Mesodermal cell (in vitro differentiated cells): ENCODE measurements at regions not wholly inside any gene's neighbourhood (a gene's known extent, or its start where the extent isn't known, plus 50 kb on each side); places are given as distances from the start of the nearest gene placed in this dataset.

ENCODE experiments used
- H3K27ac ChIP-seq: 2 replicates; pipeline ENCODE4 v1.7.0; 2013; ENCODE audit warnings: mild to moderate bottlenecking, low read depth, low read length, moderate library complexity; ENCODE audit not compliant: severe bottlenecking
- H3K36me3 ChIP-seq: 2 replicates; pipeline ENCODE4 v1.7.1; 2013; ENCODE audit warnings: mild to moderate bottlenecking, low read length, moderate library complexity; ENCODE audit not compliant: control insufficient read depth, insufficient read depth
- H3K4me1 ChIP-seq: one replicate; pipeline ENCODE4 v1.7.1; 2013; ENCODE audit warnings: mild to moderate bottlenecking, low read length; ENCODE audit not compliant: insufficient read depth, control insufficient read depth, poor library complexity, severe bottlenecking
- H3K4me3 ChIP-seq: 2 replicates; pipeline ENCODE4 v1.7.0; 2013; ENCODE audit warnings: low read length, control low read depth, mild to moderate bottlenecking; ENCODE audit not compliant: insufficient read depth, poor library complexity, severe bottlenecking; ENCODE audit errors: extremely low read depth
- H3K9me3 ChIP-seq: 2 replicates; pipeline ENCODE4 v1.7.1; 2013; ENCODE audit warnings: mild to moderate bottlenecking, low read length, moderate library complexity; ENCODE audit not compliant: control insufficient read depth
- WGBS, 2 experiments: methylation state at CpG; one replicate each; pipeline ENCODE4 v1.1.5; 2013; ENCODE audit warnings: missing lambda C conversion rate in 2 of 2; ENCODE audit not compliant: insufficient coverage in 2 of 2; 5-methylcytosine and 5-hydroxymethylcytosine counted together

GRCh38 chr2:236972491-236973342, 113.0 kb upstream of the COPS8 start:
- H3K27ac ChIP-seq: peak overlapping the region; percentile 10
- no peak overlapping the region for H3K4me3 ChIP-seq
- no peaks in the 10 kb centered on the region for H3K9me3 ChIP-seq
- H3K4me1 ChIP-seq: peaks cover 5% of the 10 kb centered on the region
- WGBS, 2 experiments: 56 to 62% methylated on average over 8 to 9 of the region's 11 CpGs
- H3K36me3 ChIP-seq: no peaks in the 10 kb centered on the region

- H3K27ac ChIP-seq: no peak overlapping the region
- peaks cover 5% of the 10 kb centered on the region for H3K4me1 ChIP-seq
- WGBS, 2 experiments: 87 to 90% methylated on average over 4 of the region's 7 CpGs
- H3K9me3 ChIP-seq: no peaks in the 10 kb centered on the region
- H3K4me3 ChIP-seq: no peak overlapping the region
- no peaks in the 10 kb centered on the region for H3K36me3 ChIP-seq
These were observed 112.2 kb upstream of the COPS8 start for GRCh38 chr2:236973343-236973980.

- H3K9me3 ChIP-seq: no peaks in the 10 kb centered on the region
- no peaks in the 10 kb centered on the region for H3K36me3 ChIP-seq
- no peak overlapping the region for H3K4me3 ChIP-seq
- H3K4me1 ChIP-seq: peaks cover 5% of the 10 kb centered on the region
- H3K27ac ChIP-seq: no peak overlapping the region
These were observed 111.5 kb upstream of the COPS8 start for GRCh38 chr2:236974148-236974547.

GRCh38 chr2:236974752-236975151, 110.9 kb upstream of the COPS8 start:
- Histone ChIP-seq H3K36me3 (no peaks in the 10 kb centered on the region), H3K9me3 (no peaks in the 10 kb centered on the region), H3K27ac (no peak overlapping the region), H3K4me1 (peaks cover 5% of the 10 kb centered on the region), H3K4me3 (no peak overlapping the region)
- 76 to 94% methylated on average over 5 to 6 of the region's 8 CpGs for WGBS, 2 experiments

- H3K36me3 ChIP-seq: no peaks in the 10 kb centered on the region
- no peak overlapping the region for H3K27ac ChIP-seq
- no peak overlapping the region for H3K4me3 ChIP-seq
- H3K9me3 ChIP-seq: no peaks in the 10 kb centered on the region
- peaks cover 5% of the 10 kb centered on the region for H3K4me1 ChIP-seq
- WGBS, 2 experiments: 92 to 93% methylated on average over 1 to 2 of the region's 5 CpGs
These were observed 109.9 kb upstream of the COPS8 start for GRCh38 chr2:236975766-236976165.

- H3K36me3 ChIP-seq: no peaks in the 10 kb centered on the region
- H3K4me3 ChIP-seq: no peak overlapping the region
- H3K27ac ChIP-seq: no peak overlapping the region
- WGBS, 2 experiments: 7 to 67% methylated on average over 1 to 2 of the region's 8 CpGs
- H3K9me3 ChIP-seq: no peaks in the 10 kb centered on the region
- H3K4me1 ChIP-seq: peaks cover 5% of the 10 kb centered on the region
These were observed 109.2 kb upstream of the COPS8 start for GRCh38 chr2:236976266-236977062.

- H3K9me3 ChIP-seq: no peaks in the 10 kb centered on the region
- no peaks in the 10 kb centered on the region for H3K36me3 ChIP-seq
- H3K4me1 ChIP-seq: no peaks in the 10 kb centered on the region
- 95 to 96% methylated on average over 8 to 11 of the region's 11 CpGs for WGBS, 2 experiments
- no peak overlapping the region for H3K27ac ChIP-seq
- H3K4me3 ChIP-seq: no peak overlapping the region
These were observed 108.4 kb upstream of the COPS8 start for GRCh38 chr2:236977063-236977851.

- H3K4me1 ChIP-seq: no peaks in the 10 kb centered on the region
- peaks cover 6% of the 10 kb centered on the region for H3K9me3 ChIP-seq
- no peak overlapping the region for H3K4me3 ChIP-seq
- H3K27ac ChIP-seq: no peak overlapping the region
- WGBS, 2 experiments: 89 to 93% methylated on average over 3 to 4 of the region's 7 CpGs
- no peaks in the 10 kb centered on the region for H3K36me3 ChIP-seq
These were observed 107.8 kb upstream of the COPS8 start for GRCh38 chr2:236977852-236978398.

GRCh38 chr2:236979664-236980063, 106.0 kb upstream of the COPS8 start:
- Histone ChIP-seq H3K36me3 (no peaks in the 10 kb centered on the region), H3K27ac (no peak overlapping the region), H3K4me1 (no peaks in the 10 kb centered on the region), H3K4me3 (no peak overlapping the region), H3K9me3 (peaks cover 12% of the 10 kb centered on the region)
- 86 to 93% methylated on average over 2 to 3 of the region's 3 CpGs for WGBS, 2 experiments

- 91 to 93% methylated on average over 1 of the region's 3 CpGs for WGBS, 2 experiments
- no peaks in the 10 kb centered on the region for H3K4me1 ChIP-seq
- peaks cover 12% of the 10 kb centered on the region for H3K9me3 ChIP-seq
- H3K27ac ChIP-seq: no peak overlapping the region
- H3K36me3 ChIP-seq: no peaks in the 10 kb centered on the region
- no peak overlapping the region for H3K4me3 ChIP-seq
These were observed 104.7 kb upstream of the COPS8 start for GRCh38 chr2:236980961-236981360.
